ENCODE measurements at regions not wholly inside any gene's neighbourhood (a gene's known extent, or its start where the extent isn't known, plus 50 kb on each side); places are given as distances from the start of the nearest gene placed in this dataset.

DNA sequence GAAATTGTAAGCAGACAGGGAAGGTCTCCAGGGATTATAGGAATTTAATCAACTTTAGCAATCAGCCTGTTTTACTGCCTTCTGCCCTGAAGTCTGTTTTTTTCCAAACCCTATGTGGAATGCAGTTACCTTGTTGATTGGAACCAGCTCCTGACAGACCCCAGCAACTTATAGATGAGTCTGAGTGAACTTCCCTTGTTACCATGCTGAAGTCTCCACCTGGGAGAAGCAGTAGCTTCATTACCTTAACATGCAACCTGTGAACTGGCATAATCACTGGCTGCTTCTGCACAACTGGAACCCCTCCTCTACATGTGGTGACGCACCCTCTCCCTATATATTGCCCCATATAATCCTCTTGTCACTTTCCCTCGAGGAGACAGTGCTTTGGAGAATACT is 226.3 kb upstream of the SPOPL start:
- intact Hi-C loops (cut with micrococcal nuclease), result no loop called here
- Histone ChIP-seq H3K27ac (replicated peaks) (no peak overlapping the region), H3K27me3 (ENCODE audit: low read depth) (no peaks in the 10 kb centered on the region), H3K4me3 (no peak overlapping the region), H3K9me3 (replicated peaks) (no peaks in the 10 kb centered on the region), H3K4me1 (no peaks in the 10 kb centered on the region), H3K36me3 (no peaks in the 10 kb centered on the region)
- TF ChIP-seq, protein P1, sequence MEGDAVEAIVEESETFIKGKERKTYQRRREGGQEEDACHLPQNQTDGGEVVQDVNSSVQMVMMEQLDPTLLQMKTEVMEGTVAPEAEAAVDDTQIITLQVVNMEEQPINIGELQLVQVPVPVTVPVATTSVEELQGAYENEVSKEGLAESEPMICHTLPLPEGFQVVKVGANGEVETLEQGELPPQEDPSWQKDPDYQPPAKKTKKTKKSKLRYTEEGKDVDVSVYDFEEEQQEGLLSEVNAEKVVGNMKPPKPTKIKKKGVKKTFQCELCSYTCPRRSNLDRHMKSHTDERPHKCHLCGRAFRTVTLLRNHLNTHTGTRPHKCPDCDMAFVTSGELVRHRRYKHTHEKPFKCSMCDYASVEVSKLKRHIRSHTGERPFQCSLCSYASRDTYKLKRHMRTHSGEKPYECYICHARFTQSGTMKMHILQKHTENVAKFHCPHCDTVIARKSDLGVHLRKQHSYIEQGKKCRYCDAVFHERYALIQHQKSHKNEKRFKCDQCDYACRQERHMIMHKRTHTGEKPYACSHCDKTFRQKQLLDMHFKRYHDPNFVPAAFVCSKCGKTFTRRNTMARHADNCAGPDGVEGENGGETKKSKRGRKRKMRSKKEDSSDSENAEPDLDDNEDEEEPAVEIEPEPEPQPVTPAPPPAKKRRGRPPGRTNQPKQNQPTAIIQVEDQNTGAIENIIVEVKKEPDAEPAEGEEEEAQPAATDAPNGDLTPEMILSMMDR (IDR thresholded peaks at IDR 0.05; ENCODE audit: borderline replicate concordance), result no peak
- DNase-seq, result no peak

DNA sequence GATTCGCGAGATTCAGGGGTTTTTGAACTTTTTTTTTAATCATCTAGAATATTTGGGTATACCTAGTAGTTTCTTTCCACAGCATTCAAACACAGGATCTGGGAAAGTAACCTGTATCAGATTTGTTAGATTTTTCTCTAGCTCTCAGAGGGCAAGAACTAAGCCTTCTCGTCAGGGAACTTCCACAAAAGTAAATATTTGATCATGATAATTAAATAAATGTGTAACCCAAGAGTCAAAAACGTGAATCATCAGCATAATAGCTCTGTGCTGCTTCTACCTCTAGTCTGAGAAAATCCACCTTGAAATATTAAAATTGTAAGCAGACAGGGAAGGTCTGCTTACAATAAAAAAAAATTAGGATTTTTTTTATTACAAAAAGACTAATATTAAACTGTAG is 225.7 kb upstream of the SPOPL start:
- no peaks in the 10 kb centered on the region for H3K27me3 ChIP-seq (ENCODE audit: low read depth)
- no peaks in the 10 kb centered on the region for H3K4me1 ChIP-seq
- intact Hi-C loops (cut with micrococcal nuclease), result no loop called here
- no peaks in the 10 kb centered on the region for H3K36me3 ChIP-seq
- H3K9me3 ChIP-seq (replicated peaks), result no peaks in the 10 kb centered on the region
- H3K4me3 ChIP-seq, result no peak overlapping the region
- TF ChIP-seq, protein P1 (IDR thresholded peaks at IDR 0.05; ENCODE audit: borderline replicate concordance), result no peak
- no peak overlapping the region for H3K27ac ChIP-seq (replicated peaks)
- DNase-seq, result no peak

DNA sequence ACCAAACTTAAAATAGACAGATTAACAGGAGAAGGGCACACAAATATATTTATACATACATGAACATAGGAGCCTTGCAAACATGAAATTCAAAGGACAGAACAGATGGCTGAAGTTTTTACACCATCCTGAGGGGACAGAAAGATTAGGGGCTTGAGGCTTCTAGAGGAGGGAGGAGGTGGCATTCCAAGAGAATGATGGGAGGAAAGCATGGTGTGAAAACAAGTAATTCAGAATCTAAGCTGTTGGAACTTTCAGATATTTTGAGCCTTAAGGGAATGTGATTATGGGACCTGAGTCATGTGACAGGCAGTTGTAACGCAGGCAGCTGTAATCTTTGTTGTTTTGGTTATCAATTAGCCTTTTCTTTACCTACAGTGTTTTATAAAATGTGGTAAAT is 225.2 kb upstream of the SPOPL start:
- TF ChIP-seq, protein P1 (IDR thresholded peaks at IDR 0.05; ENCODE audit: borderline replicate concordance), result no peak
- H3K4me3 ChIP-seq, result no peak overlapping the region
- no peaks in the 10 kb centered on the region for H3K4me1 ChIP-seq
- H3K36me3 ChIP-seq, result no peaks in the 10 kb centered on the region
- no peak for DNase-seq
- H3K27me3 ChIP-seq (ENCODE audit: low read depth), result no peaks in the 10 kb centered on the region
- H3K27ac ChIP-seq (replicated peaks), result no peak overlapping the region
- intact Hi-C loops (cut with micrococcal nuclease), result no loop called here
- no peaks in the 10 kb centered on the region for H3K9me3 ChIP-seq (replicated peaks)

DNA sequence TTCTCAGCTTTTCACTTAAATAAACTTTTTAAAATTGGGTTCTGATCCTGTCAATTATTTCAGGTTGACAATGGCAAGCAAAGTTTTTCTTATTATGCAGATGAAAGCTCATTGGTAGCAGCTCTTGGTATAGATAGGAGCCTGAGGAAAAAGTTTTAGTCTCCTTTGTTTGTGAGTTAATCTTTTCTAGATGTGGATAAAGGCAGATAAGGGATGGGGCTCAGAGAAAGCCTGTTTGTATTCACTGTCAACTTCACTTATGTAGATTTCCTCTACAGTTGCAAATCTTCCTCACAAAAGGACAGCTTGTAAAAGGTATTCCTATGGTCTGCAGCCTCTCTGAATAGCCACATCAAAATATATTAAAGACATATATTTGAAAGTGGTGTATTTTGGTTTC is 224.5 kb upstream of the SPOPL start:
- no peaks in the 10 kb centered on the region for H3K9me3 ChIP-seq (replicated peaks)
- H3K4me1 ChIP-seq, result no peaks in the 10 kb centered on the region
- H3K4me3 ChIP-seq, result no peak overlapping the region
- intact Hi-C loops (cut with micrococcal nuclease), result no loop called here
- no peaks in the 10 kb centered on the region for H3K36me3 ChIP-seq
- no peak overlapping the region for H3K27ac ChIP-seq (replicated peaks)
- no peak for DNase-seq
- no peaks in the 10 kb centered on the region for H3K27me3 ChIP-seq (ENCODE audit: low read depth)
- TF ChIP-seq, protein P1 (IDR thresholded peaks at IDR 0.05; ENCODE audit: borderline replicate concordance), result no peak

DNA sequence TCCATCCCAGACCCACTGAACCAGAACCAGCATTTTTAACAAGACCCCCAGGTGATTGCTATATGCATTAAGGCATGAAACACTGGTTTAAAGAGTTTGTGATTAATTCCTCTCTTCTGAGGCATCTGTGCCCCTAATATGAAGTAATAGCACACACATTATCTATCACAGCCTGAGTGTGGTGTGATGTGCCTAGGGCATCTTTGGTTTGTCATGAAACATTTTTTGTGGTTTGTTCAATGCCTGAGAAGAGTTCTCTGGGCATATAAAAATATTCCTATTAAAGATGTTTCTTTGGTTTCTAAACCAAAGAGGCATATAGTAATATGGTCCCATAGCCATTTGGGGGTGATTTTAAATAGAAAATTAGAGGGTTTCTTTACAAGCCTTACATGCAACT is 221.7 kb upstream of the SPOPL start:
- Histone ChIP-seq H3K27ac (replicated peaks) (no peak overlapping the region), H3K36me3 (no peaks in the 10 kb centered on the region), H3K27me3 (ENCODE audit: low read depth) (no peaks in the 10 kb centered on the region), H3K4me3 (no peak overlapping the region), H3K9me3 (replicated peaks) (no peaks in the 10 kb centered on the region), H3K4me1 (no peaks in the 10 kb centered on the region)
- no peak for DNase-seq
- TF ChIP-seq, protein P1 (IDR thresholded peaks at IDR 0.05; ENCODE audit: borderline replicate concordance), result no peak
- intact Hi-C loops (cut with micrococcal nuclease), result no loop called here

Measured in left ventricle myocardium inferior (tissue), 1 donor.